NB4 (cell line): ENCODE measurements at regions not wholly inside any gene's neighbourhood (a gene's known extent, or its start where the extent isn't known, plus 50 kb on each side); places are given as distances from the start of the nearest gene placed in this dataset.

ENCODE experiments used
- CTCF ChIP-seq: IDR thresholded peaks from one replicate; pipeline ENCODE4 v1.5.1; 2012; ENCODE audit warnings: low read depth, low read length
- POLR2A ChIP-seq: IDR thresholded peaks from 2 replicates; pipeline ENCODE4 v1.6.1; 2011; ENCODE audit warnings: mild to moderate bottlenecking; ENCODE audit not compliant: insufficient read length; ENCODE audit errors: extremely low read depth

GRCh38 chr1:148374101-148374500 lies 109.0 kb downstream of the PPIAL4G start:
- TF ChIP-seq CTCF (no peak), POLR2A (no peak)
